IMR-90 (cell line): ENCODE measurements at regions not wholly inside any gene's neighbourhood (a gene's known extent, or its start where the extent isn't known, plus 50 kb on each side); places are given as distances from the start of the nearest gene placed in this dataset.

Experiments
- BHLHE40 ChIP-seq: fragments of 150-350 bp; IDR thresholded peaks from 2 replicates; pipeline ENCODE4 v1.6.1; 2016; ENCODE audit warnings: mild to moderate bottlenecking, low read depth, low read length
- CEBPB ChIP-seq: IDR thresholded peaks from 2 replicates; pipeline ENCODE4 v1.6.1; 2012; ENCODE audit warnings: low read depth, low read length, improper control_type of control experiment
- CHD1 ChIP-seq: IDR thresholded peaks from 2 replicates; pipeline ENCODE4 v1.6.1; 2012; ENCODE audit warnings: low read depth, low read length, improper control_type of control experiment
- CTCF ChIP-seq: conservative IDR thresholded peaks from 2 replicates; pipeline ENCODE4 v1.5.1; 2012; ENCODE audit warnings: mild to moderate bottlenecking, low read depth, low read length, improper control_type of control experiment
- MAZ ChIP-seq: IDR thresholded peaks from 2 replicates; pipeline ENCODE4 v1.6.1; 2012; ENCODE audit warnings: low read depth, mild to moderate bottlenecking, low read length, improper control_type of control experiment, moderate library complexity, borderline replicate concordance
- POLR2A ChIP-seq: IDR thresholded peaks from 2 replicates; pipeline ENCODE4 v1.6.1; 2012; ENCODE audit warnings: mild to moderate bottlenecking, low read depth, low read length
- RAD21 ChIP-seq: IDR thresholded peaks from 2 replicates; pipeline ENCODE4 v1.6.1; 2012; ENCODE audit warnings: low read length, improper control_type of control experiment
- RCOR1 ChIP-seq: IDR thresholded peaks from 2 replicates; pipeline ENCODE4 v1.6.1; 2012; ENCODE audit warnings: mild to moderate bottlenecking, low read length, improper control_type of control experiment; ENCODE audit not compliant: insufficient replicate concordance
- RFX5 ChIP-seq: IDR thresholded peaks from 2 replicates; pipeline ENCODE4 v1.8.0; 2012; ENCODE audit warnings: low read depth, mild to moderate bottlenecking, low read length, moderate library complexity
- TF ChIP-seq, protein P1 (sequence below): fragments of 150-350 bp; IDR thresholded peaks from 2 replicates; pipeline ENCODE4 v1.6.1; 2017; ENCODE audit warnings: mild to moderate bottlenecking, antibody characterized with exemption, low read length, low read depth

DNA sequence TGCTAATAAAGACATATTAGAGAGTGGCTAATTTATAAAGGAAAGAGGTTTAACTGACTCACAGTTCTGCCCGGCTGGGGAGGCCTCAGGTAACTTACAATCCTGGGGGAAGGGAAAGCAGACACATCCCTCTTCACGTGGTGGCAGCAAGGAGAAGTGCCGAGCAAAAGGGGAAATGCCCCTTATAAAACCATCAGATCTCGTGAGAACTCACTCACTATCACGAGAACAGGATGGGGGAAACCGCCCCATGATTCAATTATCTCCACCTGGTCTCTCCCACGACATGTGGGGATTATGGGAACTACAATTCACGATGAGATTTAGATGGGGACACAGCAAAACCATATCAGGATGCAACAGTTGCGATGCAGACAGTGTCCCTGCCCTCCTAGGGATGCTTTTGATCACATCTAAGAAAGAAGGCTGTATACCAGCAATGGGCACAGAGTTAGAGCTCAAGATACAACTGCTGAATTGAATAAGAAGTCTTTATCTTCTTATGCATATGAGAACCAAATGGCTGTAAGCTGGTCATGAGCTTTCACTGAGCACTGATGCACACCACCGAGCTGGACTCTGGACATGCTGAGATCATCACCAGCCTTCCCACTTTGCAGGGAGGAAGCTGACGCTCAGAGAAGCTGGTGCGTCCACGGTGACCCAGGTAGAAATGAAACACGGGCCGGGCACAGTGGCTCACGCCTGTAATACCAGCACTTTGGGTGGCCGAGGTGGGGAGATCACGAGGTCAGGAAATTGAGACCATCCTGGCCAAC, 255.2 kb downstream of the MN1 start:
- TF ChIP-seq CTCF, result no peak
- TF ChIP-seq CEBPB, result no peak
- no peak for TF ChIP-seq MAZ
- no peak for TF ChIP-seq POLR2A
- no peak for TF ChIP-seq CHD1
- TF ChIP-seq RAD21, result no peak
- TF ChIP-seq RCOR1, result no peak
- no peak for TF ChIP-seq BHLHE40
- TF ChIP-seq, protein P1, sequence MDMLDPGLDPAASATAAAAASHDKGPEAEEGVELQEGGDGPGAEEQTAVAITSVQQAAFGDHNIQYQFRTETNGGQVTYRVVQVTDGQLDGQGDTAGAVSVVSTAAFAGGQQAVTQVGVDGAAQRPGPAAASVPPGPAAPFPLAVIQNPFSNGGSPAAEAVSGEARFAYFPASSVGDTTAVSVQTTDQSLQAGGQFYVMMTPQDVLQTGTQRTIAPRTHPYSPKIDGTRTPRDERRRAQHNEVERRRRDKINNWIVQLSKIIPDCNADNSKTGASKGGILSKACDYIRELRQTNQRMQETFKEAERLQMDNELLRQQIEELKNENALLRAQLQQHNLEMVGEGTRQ, result no peak
- no peak for TF ChIP-seq RFX5
